ENCODE measurements at regions not wholly inside any gene's neighbourhood (a gene's known extent, or its start where the extent isn't known, plus 50 kb on each side); places are given as distances from the start of the nearest gene placed in this dataset.

DNA sequence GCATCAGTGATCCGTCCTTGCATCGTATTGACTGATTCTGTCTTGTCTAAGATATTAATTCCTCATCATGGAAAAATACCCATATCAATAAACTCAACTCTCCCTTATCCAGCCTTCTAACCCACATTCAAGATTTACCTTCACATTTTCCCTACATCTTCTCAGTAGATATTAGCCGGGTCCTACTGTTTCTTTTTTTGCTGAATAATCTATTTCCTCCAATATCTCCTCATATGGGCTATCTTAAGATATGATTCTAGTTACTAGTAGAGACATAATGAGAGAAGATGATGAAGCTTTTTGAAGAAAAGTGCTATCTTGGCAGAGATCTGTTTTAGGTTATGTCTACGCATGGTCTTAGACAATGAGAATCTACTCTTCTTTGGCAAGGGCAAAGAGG lies 785.8 kb downstream of the BRINP1 start:
- TF ChIP-seq EZH2 (IDR thresholded peaks at IDR 0.05) (no peak), POLR2AphosphoS5 (IDR thresholded peaks at IDR 0.05; ENCODE audit: borderline replicate concordance, low read depth, low read length) (no peak)

All from SK-N-MC (cell line).